HCT116 (cell line): ENCODE measurements at regions not wholly inside any gene's neighbourhood (a gene's known extent, or its start where the extent isn't known, plus 50 kb on each side); places are given as distances from the start of the nearest gene placed in this dataset.

Experiments used
- ATAC-seq: fragments of 200-7000 bp; cut with Tn5 transposase; 2 replicates; pipeline ENCODE4 v1.9.1; 2020; ENCODE audit warnings: mild to moderate bottlenecking, moderate library complexity
- BruUV-seq: library from RNA; stranded (reverse); fragments of 400-500 nt; replicated peaks from 2 replicates; lab custom pipeline; 2021; lab: Mats Ljungman, UMichigan
- CTCF ChIA-PET: fragments of 300-600 bp; sonication (Branson Sonifier 250); formaldehyde crosslinking; loops from one replicate; lab custom pipeline; 2021; ENCODE audit warnings: antibody characterized with exemption; lab: Charles Lee
- POLR2A ChIA-PET: fragments of 300-600, 350-600 bp; sonication (Branson Sonifier 250); formaldehyde crosslinking; loops from one replicate; lab custom pipeline; 2021; ENCODE audit warnings: antibody characterized with exemption; lab: Charles Lee
- RAD21 ChIA-PET, 2 experiments: fragments of 300-600 bp; sonication (Branson Sonifier 250); formaldehyde crosslinking; loops; one replicate each; lab custom pipeline; 2023; ENCODE audit warnings: low total read pairs in 2 of 2; ENCODE audit not compliant: uncharacterized antibody in 2 of 2, unreplicated experiment in 2 of 2, low non-redundant PET in 1 of 2; lab: Charles Lee
- DNase-seq: peaks from one replicate; pipeline ENCODE4 v3.0.0-alpha.2; 2010; ENCODE audit warnings: low read depth, low spot score
- H2AFZ ChIP-seq: fragments of 200-600 bp; shearing (Covaris generic), sonication (generic); 2 replicates; pipeline ENCODE4 v1.6.1; 2017; ENCODE audit warnings: low read depth, mixed run types, mixed read lengths, antibody characterized with exemption, low read length; ENCODE audit not compliant: poor library complexity, severe bottlenecking
- H3K27ac ChIP-seq: 2 replicates; pipeline ENCODE4 v1.5.1; 2012; ENCODE audit warnings: low read depth, low read length
- H3K27me3 ChIP-seq: fragments of 200-600 bp; sonication (generic); 2 replicates; pipeline ENCODE4 v1.6.1; 2016; ENCODE audit warnings: mixed run types, low read length, mixed read lengths; ENCODE audit not compliant: insufficient read depth
- H3K36me3 ChIP-seq, 2 experiments: fragments of 200-500 bp in 1 of 2; fragments of 200-600 bp in 1 of 2; sonication (Bioruptor generic) in 1 of 2; sonication (generic) in 1 of 2; 2 replicates each; pipeline versions ENCODE4 v1.5.1 to v1.6.1; 2014 to 2016; ENCODE audit warnings: low read length in 2 of 2, inconsistent platforms in 1 of 2, mixed read lengths in 1 of 2, mixed run types in 1 of 2; ENCODE audit not compliant: insufficient read depth in 2 of 2, control insufficient read depth in 1 of 2
- H3K4me1 ChIP-seq, 2 experiments: fragments of 200-600 bp in 1 of 2; sonication (generic) in 1 of 2; 2 replicates each; pipeline versions ENCODE4 v1.5.1 to v1.6.1; 2012 to 2017; ENCODE audit warnings: low read length in 2 of 2, inconsistent platforms in 1 of 2, mild to moderate bottlenecking in 1 of 2, mixed read lengths in 1 of 2, mixed run types in 1 of 2, moderate library complexity in 1 of 2; ENCODE audit not compliant: insufficient read depth in 2 of 2, control insufficient read depth in 1 of 2
- H3K4me2 ChIP-seq: fragments of 200-600 bp; sonication (generic); 2 replicates; pipeline ENCODE4 v1.6.1; 2017; ENCODE audit warnings: mixed run types, low read length, mixed read lengths
- H3K4me3 ChIP-seq, 2 experiments: fragments of 200-600 bp in 1 of 2; sonication (generic) in 1 of 2; replicated peaks in 1 of 2; 2 replicates each; pipeline ENCODE4 v1.5.1; 2011 to 2016; ENCODE audit warnings: low read length in 2 of 2, control low read depth in 1 of 2, low read depth in 1 of 2, mild to moderate bottlenecking in 1 of 2, mixed read lengths in 1 of 2, mixed run types in 1 of 2
- H3K79me2 ChIP-seq: fragments of 200-600 bp; sonication (generic); 2 replicates; pipeline ENCODE4 v1.6.1; 2017; ENCODE audit warnings: mild to moderate bottlenecking, mixed run types, low read length, moderate library complexity, mixed read lengths; ENCODE audit not compliant: insufficient read depth
- H3K9ac ChIP-seq: fragments of 200-600 bp; sonication (generic); 2 replicates; pipeline ENCODE4 v1.6.1; 2016; ENCODE audit warnings: low read length, mixed read lengths
- H3K9me2 ChIP-seq: fragments of 200-600 bp; sonication (generic), shearing (Covaris generic); 2 replicates; pipeline ENCODE4 v1.6.1; 2017; ENCODE audit warnings: mixed run types, mild to moderate bottlenecking, moderate library complexity; ENCODE audit not compliant: insufficient read depth
- H3K9me3 ChIP-seq, 2 experiments: fragments of 200-500 bp in 1 of 2; fragments of 200-600 bp in 1 of 2; sonication (Bioruptor generic) in 1 of 2; sonication (generic) in 1 of 2; 2 replicates each; pipeline ENCODE4 v1.6.1; 2014 to 2017; ENCODE audit warnings: low read length in 2 of 2, mixed read lengths in 2 of 2, inconsistent platforms in 1 of 2, low read depth in 1 of 2, mild to moderate bottlenecking in 1 of 2, mixed run types in 1 of 2, moderate library complexity in 1 of 2; ENCODE audit not compliant: control insufficient read depth in 1 of 2, insufficient read depth in 1 of 2
- H4K20me1 ChIP-seq: fragments of 200-600 bp; sonication (generic), shearing (Covaris generic); 2 replicates; pipeline ENCODE4 v1.6.1; 2017; ENCODE audit warnings: mixed run types, mild to moderate bottlenecking, moderate library complexity; ENCODE audit not compliant: insufficient read depth
- CBX3 ChIP-seq: IDR thresholded peaks from 2 replicates; pipeline ENCODE4 v1.6.1; 2012; ENCODE audit warnings: low read depth
- ELF1 ChIP-seq: IDR thresholded peaks from 2 replicates; pipeline ENCODE4 v1.6.1; 2012; ENCODE audit warnings: low read depth, borderline replicate concordance
- POLR2A ChIP-seq: IDR thresholded peaks from 2 replicates; pipeline ENCODE4 v1.7.0; 2011; ENCODE audit warnings: borderline replicate concordance; ENCODE audit not compliant: insufficient read depth, insufficient read length; ENCODE audit errors: extremely low read depth
- POLR2AphosphoS5 ChIP-seq: IDR thresholded peaks from 2 replicates; pipeline ENCODE4 v1.6.1; 2011; ENCODE audit warnings: mild to moderate bottlenecking, low read depth, low read length, moderate library complexity
- SIN3A ChIP-seq: IDR thresholded peaks from 2 replicates; pipeline ENCODE4 v1.6.1; 2012; ENCODE audit warnings: low read depth
- SP1 ChIP-seq: IDR thresholded peaks from 2 replicates; pipeline ENCODE4 v1.6.1; 2012; ENCODE audit warnings: low read depth
- intact Hi-C: fragments of 100-400 bp; cut with micrococcal nuclease; formaldehyde crosslinking; loops from 2 replicates; pipeline ENCODE4 v1.10.0; 2022
- TF ChIP-seq, protein P1 (sequence below): IDR thresholded peaks from 2 replicates; pipeline ENCODE4 v1.6.1; 2012
- TF ChIP-seq, protein P2 (sequence below): IDR thresholded peaks from 2 replicates; pipeline ENCODE4 v1.6.1; 2012

DNA sequence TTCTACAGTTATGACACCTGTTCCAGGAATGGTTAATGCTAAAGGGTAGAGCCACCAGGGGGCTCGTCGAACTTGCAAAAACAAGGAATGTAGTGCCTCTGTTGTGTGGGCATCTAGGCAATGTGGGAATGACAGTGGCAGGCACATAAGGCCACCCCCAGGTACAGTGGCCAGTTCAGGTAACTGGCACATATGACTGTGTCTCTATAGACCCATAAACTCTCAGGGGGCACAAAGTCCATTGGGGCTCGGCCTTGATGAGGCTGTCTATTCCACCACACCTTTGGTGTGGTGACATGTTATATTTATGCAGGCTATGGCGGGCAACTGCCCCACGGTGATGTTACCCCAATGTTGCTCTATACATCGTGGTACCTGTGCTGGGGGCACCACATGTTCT is 59.6 kb upstream of the FAM120A start (continued):
- TF ChIP-seq POLR2A (no peak), SIN3A (no peak), SP1 (no peak), ELF1 (no peak)
- TF ChIP-seq, protein P1, sequence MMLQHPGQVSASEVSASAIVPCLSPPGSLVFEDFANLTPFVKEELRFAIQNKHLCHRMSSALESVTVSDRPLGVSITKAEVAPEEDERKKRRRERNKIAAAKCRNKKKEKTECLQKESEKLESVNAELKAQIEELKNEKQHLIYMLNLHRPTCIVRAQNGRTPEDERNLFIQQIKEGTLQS: no peak
- TF ChIP-seq, protein P2, sequence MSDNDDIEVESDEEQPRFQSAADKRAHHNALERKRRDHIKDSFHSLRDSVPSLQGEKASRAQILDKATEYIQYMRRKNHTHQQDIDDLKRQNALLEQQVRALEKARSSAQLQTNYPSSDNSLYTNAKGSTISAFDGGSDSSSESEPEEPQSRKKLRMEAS: no peak
- TF ChIP-seq, all 23 proteins: peak for 0

DNA sequence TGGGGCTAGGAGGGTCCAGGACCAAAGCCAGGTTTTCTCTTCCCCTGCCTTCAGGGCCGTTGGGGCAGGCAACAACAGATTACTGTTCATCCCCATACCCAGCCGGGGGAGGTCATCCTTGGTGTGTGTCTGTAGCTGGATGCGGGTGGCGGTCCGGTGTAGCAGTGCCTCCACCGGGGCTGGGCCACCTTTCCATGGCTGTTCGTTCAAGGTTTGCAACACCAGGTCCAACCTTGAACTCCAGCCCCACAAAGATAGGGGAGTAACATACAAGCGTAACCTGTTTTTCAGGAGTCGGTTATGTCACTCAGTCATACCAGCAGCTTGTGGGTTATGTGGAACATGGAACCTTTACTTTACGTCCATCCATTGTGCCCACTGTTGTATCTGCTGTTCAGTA is 58.5 kb upstream of the FAM120A start:
- H3K9me3 ChIP-seq: no peaks in the 10 kb centered on the region
- no peak for DNase-seq
- H3K27ac ChIP-seq: no peak overlapping the region
- H3K79me2 ChIP-seq: no peaks in the 10 kb centered on the region
- no peaks in the 10 kb centered on the region for H3K27me3 ChIP-seq
- no peaks in the 10 kb centered on the region for H4K20me1 ChIP-seq
- H3K4me1 ChIP-seq: no peaks in the 10 kb centered on the region
- no peak overlapping the region for H3K4me2 ChIP-seq
- intact Hi-C loops: no loop called here
- H3K9ac ChIP-seq: no peak overlapping the region
- no peaks in the 10 kb centered on the region for H3K36me3 ChIP-seq
- no peaks in the 10 kb centered on the region for H3K9me2 ChIP-seq
- POLR2A ChIA-PET: no interaction called here
- no peak overlapping the region for H2AFZ ChIP-seq
- no peak for TF ChIP-seq CBX3
- no peak for TF ChIP-seq POLR2AphosphoS5
- RAD21 ChIA-PET: no interaction called here
- no TSS peak for BruUV-seq
- H3K4me3 ChIP-seq: no peak overlapping the region
- CTCF ChIA-PET: no interaction called here
- no peak for ATAC-seq
